RWPE1 (cell line): ENCODE measurements at regions not wholly inside any gene's neighbourhood (a gene's known extent, or its start where the extent isn't known, plus 50 kb on each side); places are given as distances from the start of the nearest gene placed in this dataset.
A peak's percentile ranks its signal among the peaks of the same experiment; 100 is the strongest.

Source experiments
- CTCF ChIA-PET: fragments of 350-600 bp; sonication (Branson Sonifier 250); formaldehyde crosslinking; extraction: SDS; loops from one replicate; lab custom pipeline; 2021; lab: Yijun Ruan, JAX
- POLR2A ChIA-PET: fragments of 400-600 bp; formaldehyde crosslinking; extraction: SDS; loops from one replicate; lab custom pipeline; 2020; ENCODE audit warnings: antibody characterized with exemption; ENCODE audit not compliant: low non-redundant PET; lab: Yijun Ruan, JAX
- DNase-seq: peaks from one replicate; pipeline ENCODE4 v3.0.0; 2012; ENCODE audit warnings: low spot score
- H3K27ac ChIP-seq: fragments of 450-650 bp; 2 replicates; pipeline ENCODE4 v1.5.1; 2017
- CTCF ChIP-seq: fragments of 450-650 bp; conservative IDR thresholded peaks from 2 replicates; pipeline ENCODE4 v1.5.1; 2017; ENCODE audit warnings: low read depth, mild to moderate bottlenecking

GRCh38 chr13:103291798-103292572 is 225.8 kb upstream of the SLC10A2 start:
- ChIA-PET POLR2A (no interaction called here), CTCF (no interaction called here)

GRCh38 chr13:103291226-103291625 is 225.0 kb upstream of the SLC10A2 start:
- POLR2A ChIA-PET: no interaction called here

More at GRCh38 chr13:103291798-103292572, 225.8 kb upstream of the SLC10A2 start:
- no peak overlapping the region for H3K27ac ChIP-seq
- no peak for DNase-seq
- no peak for TF ChIP-seq CTCF

GRCh38 chr13:103289681-103290080 is 223.5 kb upstream of the SLC10A2 start:
- no peak for DNase-seq
- no peak for TF ChIP-seq CTCF
- no peak overlapping the region for H3K27ac ChIP-seq
- CTCF ChIA-PET: no interaction called here
- POLR2A ChIA-PET: no interaction called here

More at GRCh38 chr13:103291226-103291625, 225.0 kb upstream of the SLC10A2 start:
- no peak overlapping the region for H3K27ac ChIP-seq
- no peak for DNase-seq
- CTCF ChIA-PET: no interaction called here
- no peak for TF ChIP-seq CTCF

GRCh38 chr13:103288114-103288513 is 221.9 kb upstream of the SLC10A2 start:
- POLR2A ChIA-PET: no interaction called here
- no peak for TF ChIP-seq CTCF
- no peak for DNase-seq
- CTCF ChIA-PET: no interaction called here
- no peak overlapping the region for H3K27ac ChIP-seq

- POLR2A ChIA-PET: no interaction called here
- H3K27ac ChIP-seq: no peak overlapping the region
- CTCF ChIA-PET: no interaction called here
- peak; percentile 2 for DNase-seq
- no peak for TF ChIP-seq CTCF
Measured at GRCh38 chr13:103287659-103288058, 221.4 kb upstream of the SLC10A2 start.

- CTCF ChIA-PET: no interaction called here
- TF ChIP-seq CTCF: no peak
- no peak overlapping the region for H3K27ac ChIP-seq
- POLR2A ChIA-PET: no interaction called here
- no peak for DNase-seq
Measured at GRCh38 chr13:103284466-103284865, 218.2 kb upstream of the SLC10A2 start.
